Right hindlimb (tissue), 1 donor: ENCODE measurements at regions not wholly inside any gene's neighbourhood (a gene's known extent, or its start where the extent isn't known, plus 50 kb on each side); places are given as distances from the start of the nearest gene placed in this dataset.
A peak's percentile ranks its signal among the peaks of the same experiment; 100 is the strongest.
"Not testable (repeated sequence)": the region's sequence is repeated elsewhere in the genome, so short reads cannot be mapped to it uniquely, and the experiment has no call there.

ENCODE experiments used
- DNase-seq: peaks from one replicate; pipeline ENCODE4 v3.0.0-alpha.2; 2018

- no peak for DNase-seq
Measured at GRCh38 chr6:81897793-81898192, 145.3 kb upstream of the TENT5A start.

GRCh38 chr6:81896525-81897503 is 144.3 kb upstream of the TENT5A start:
- DNase-seq, result no peak

GRCh38 chr6:81895511-81896185 is 143.2 kb upstream of the TENT5A start:
- DNase-seq, result no peak

GRCh38 chr6:81894788-81895271 is 142.3 kb upstream of the TENT5A start:
- DNase-seq, result peak; percentile 63

- DNase-seq, result no peak
Measured at GRCh38 chr6:81894306-81894705, 141.8 kb upstream of the TENT5A start.

GRCh38 chr6:81892891-81893290 is 140.4 kb upstream of the TENT5A start:
- DNase-seq, result no peak

- DNase-seq, result peak; percentile 32
Measured at GRCh38 chr6:81891874-81892273, 139.4 kb upstream of the TENT5A start.

GRCh38 chr6:81890846-81891245 is 138.4 kb upstream of the TENT5A start:
- no peak for DNase-seq

- no peak for DNase-seq
Measured at GRCh38 chr6:81889377-81890053, 137.0 kb upstream of the TENT5A start.

- DNase-seq, result not testable (repeated sequence)
Measured at GRCh38 chr6:81886909-81887308, 134.4 kb upstream of the TENT5A start.

GRCh38 chr6:81886157-81886556 is 133.7 kb upstream of the TENT5A start:
- no peak for DNase-seq

- DNase-seq, result no peak
Measured at GRCh38 chr6:81881660-81882059, 129.2 kb upstream of the TENT5A start.

- DNase-seq, result no peak
Measured at GRCh38 chr6:81878479-81878878, 126.0 kb upstream of the TENT5A start.

GRCh38 chr6:81876971-81877370 is 124.5 kb upstream of the TENT5A start:
- DNase-seq, result no peak

GRCh38 chr6:81875782-81876293 is 123.4 kb upstream of the TENT5A start:
- no peak for DNase-seq

GRCh38 chr6:81869749-81870508 is 117.4 kb upstream of the TENT5A start:
- DNase-seq, result not testable (repeated sequence)

GRCh38 chr6:81865712-81866111 is 113.2 kb upstream of the TENT5A start:
- DNase-seq, result no peak

GRCh38 chr6:81864124-81864523 is 111.6 kb upstream of the TENT5A start:
- DNase-seq, result no peak

GRCh38 chr6:81863123-81863522 is 110.6 kb upstream of the TENT5A start:
- DNase-seq, result no peak

GRCh38 chr6:81861281-81861680 is 108.8 kb upstream of the TENT5A start:
- DNase-seq, result no peak

GRCh38 chr6:81859884-81860283 is 107.4 kb upstream of the TENT5A start:
- DNase-seq, result peak; percentile 27

GRCh38 chr6:81857812-81858211 is 105.3 kb upstream of the TENT5A start:
- DNase-seq, result no peak
